Lower leg skin (tissue), 3 donors: ENCODE measurements at regions not wholly inside any gene's neighbourhood (a gene's known extent, or its start where the extent isn't known, plus 50 kb on each side); places are given as distances from the start of the nearest gene placed in this dataset.
"Not testable (repeated sequence)": the region's sequence is repeated elsewhere in the genome, so short reads cannot be mapped to it uniquely, and the experiment has no call there.

Experiments
- POLR2A ChIP-seq, 2 donors: fragments of 450-650 bp; IDR thresholded peaks; one replicate each; pipeline ENCODE4 v1.6.1; 2016 to 2017; ENCODE audit warnings: antibody characterized with exemption in 2 of 2, mild to moderate bottlenecking in 1 of 2, moderate library complexity in 1 of 2
- TF ChIP-seq, protein P1 (sequence below), 3 donors: fragments of 450-650 bp; IDR thresholded peaks; one replicate each; pipeline ENCODE4 v1.5.1; 2016; ENCODE audit warnings: antibody characterized with exemption in 3 of 3, mild to moderate bottlenecking in 3 of 3, moderate library complexity in 2 of 3

DNA sequence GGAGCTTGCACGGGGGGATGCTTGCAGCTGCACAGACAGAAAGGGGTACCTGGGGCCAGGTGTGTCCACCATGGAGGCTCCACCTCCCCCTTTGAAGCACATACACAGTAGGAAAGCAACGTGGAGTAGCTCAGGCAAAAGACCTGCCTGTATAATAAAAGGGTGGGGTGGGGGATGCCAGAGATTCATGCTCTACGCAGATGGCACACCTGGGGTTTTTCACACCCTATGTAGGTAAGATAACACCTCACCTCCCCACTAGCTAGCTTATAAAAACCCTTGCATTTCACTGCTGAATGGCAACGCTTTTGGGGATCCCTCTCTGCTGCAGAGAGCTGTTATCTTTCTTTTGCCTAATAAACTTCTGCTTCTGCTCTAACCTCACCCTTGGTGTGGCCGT, 317.3 kb downstream of the KLF13 start:
- TF ChIP-seq, protein P1, sequence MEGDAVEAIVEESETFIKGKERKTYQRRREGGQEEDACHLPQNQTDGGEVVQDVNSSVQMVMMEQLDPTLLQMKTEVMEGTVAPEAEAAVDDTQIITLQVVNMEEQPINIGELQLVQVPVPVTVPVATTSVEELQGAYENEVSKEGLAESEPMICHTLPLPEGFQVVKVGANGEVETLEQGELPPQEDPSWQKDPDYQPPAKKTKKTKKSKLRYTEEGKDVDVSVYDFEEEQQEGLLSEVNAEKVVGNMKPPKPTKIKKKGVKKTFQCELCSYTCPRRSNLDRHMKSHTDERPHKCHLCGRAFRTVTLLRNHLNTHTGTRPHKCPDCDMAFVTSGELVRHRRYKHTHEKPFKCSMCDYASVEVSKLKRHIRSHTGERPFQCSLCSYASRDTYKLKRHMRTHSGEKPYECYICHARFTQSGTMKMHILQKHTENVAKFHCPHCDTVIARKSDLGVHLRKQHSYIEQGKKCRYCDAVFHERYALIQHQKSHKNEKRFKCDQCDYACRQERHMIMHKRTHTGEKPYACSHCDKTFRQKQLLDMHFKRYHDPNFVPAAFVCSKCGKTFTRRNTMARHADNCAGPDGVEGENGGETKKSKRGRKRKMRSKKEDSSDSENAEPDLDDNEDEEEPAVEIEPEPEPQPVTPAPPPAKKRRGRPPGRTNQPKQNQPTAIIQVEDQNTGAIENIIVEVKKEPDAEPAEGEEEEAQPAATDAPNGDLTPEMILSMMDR (IDR thresholded peaks at IDR 0.05), result not testable (repeated sequence)
- TF ChIP-seq POLR2A (IDR thresholded peaks at IDR 0.05), result not testable (repeated sequence)
